HG03045 (cell line): ENCODE measurements at regions not wholly inside any gene's neighbourhood (a gene's known extent, or its start where the extent isn't known, plus 50 kb on each side); places are given as distances from the start of the nearest gene placed in this dataset.
"Not testable (repeated sequence)": the region's sequence is repeated elsewhere in the genome, so short reads cannot be mapped to it uniquely, and the experiment has no call there.

ENCODE experiments used
- ATAC-seq: cut with Tn5 transposase; IDR thresholded peaks from one replicate; pipeline ENCODE4 v1.9.1; 2021; ENCODE audit warnings: mild to moderate bottlenecking, moderate library complexity; ENCODE audit not compliant: unreplicated experiment

- no peak for ATAC-seq
Measured at GRCh38 chr4:110424144-110424543, 51.8 kb upstream of the ENPEP start.

- ATAC-seq: no peak
Measured at GRCh38 chr4:110418641-110419040, 57.3 kb upstream of the ENPEP start.

- no peak for ATAC-seq
Measured at GRCh38 chr4:110417136-110417535, 58.8 kb upstream of the ENPEP start.

- ATAC-seq: no peak
Measured at GRCh38 chr4:110415478-110415877, 60.5 kb upstream of the ENPEP start.

GRCh38 chr4:110415041-110415440 is 60.9 kb upstream of the ENPEP start:
- ATAC-seq: no peak

GRCh38 chr4:110414561-110414920 is 61.4 kb upstream of the ENPEP start:
- ATAC-seq: no peak

GRCh38 chr4:110413807-110414560 is 62.0 kb upstream of the ENPEP start:
- ATAC-seq: not testable (repeated sequence)

GRCh38 chr4:110412354-110413065 is 63.4 kb upstream of the ENPEP start:
- no peak for ATAC-seq

GRCh38 chr4:110411574-110412011 is 64.4 kb upstream of the ENPEP start:
- no peak for ATAC-seq

GRCh38 chr4:110410853-110411573 is 64.9 kb upstream of the ENPEP start:
- not testable (repeated sequence) for ATAC-seq

- no peak for ATAC-seq
Measured at GRCh38 chr4:110400086-110400485, 75.9 kb upstream of the ENPEP start.

- not testable (repeated sequence) for ATAC-seq
Measured at GRCh38 chr4:110399046-110399445, 76.9 kb upstream of the ENPEP start.

- no peak for ATAC-seq
Measured at GRCh38 chr4:110396963-110397362, 79.0 kb upstream of the ENPEP start.

- no peak for ATAC-seq
Measured at GRCh38 chr4:110395421-110395820, 80.5 kb upstream of the ENPEP start.

GRCh38 chr4:110394871-110395270 is 81.1 kb upstream of the ENPEP start:
- ATAC-seq: no peak

- ATAC-seq: no peak
Measured at GRCh38 chr4:110381784-110382183, 94.2 kb upstream of the ENPEP start.

GRCh38 chr4:110372485-110372884 is 103.5 kb upstream of the ENPEP start:
- ATAC-seq: no peak

GRCh38 chr4:110371016-110371770 is 104.8 kb upstream of the ENPEP start:
- ATAC-seq: no peak

- ATAC-seq: no peak
Measured at GRCh38 chr4:110368409-110368808, 107.5 kb upstream of the ENPEP start.

GRCh38 chr4:110367156-110367555 is 108.8 kb upstream of the ENPEP start:
- no peak for ATAC-seq

- no peak for ATAC-seq
Measured at GRCh38 chr4:110365761-110366160, 110.2 kb upstream of the ENPEP start.
